SK-N-MC (cell line): ENCODE measurements at regions not wholly inside any gene's neighbourhood (a gene's known extent, or its start where the extent isn't known, plus 50 kb on each side); places are given as distances from the start of the nearest gene placed in this dataset.
"Not testable (repeated sequence)": the region's sequence is repeated elsewhere in the genome, so short reads cannot be mapped to it uniquely, and the experiment has no call there.

Source experiments
- EZH2 ChIP-seq: fragments of 200-600 bp; sonication (generic); IDR thresholded peaks from one replicate; pipeline ENCODE4 v1.6.1; 2017; ENCODE audit warnings: antibody characterized with exemption
- POLR2AphosphoS5 ChIP-seq: IDR thresholded peaks from 2 replicates; pipeline ENCODE4 v1.6.1; 2012; ENCODE audit warnings: mild to moderate bottlenecking, low read depth, low read length, borderline replicate concordance

- TF ChIP-seq POLR2AphosphoS5, EZH2: not testable (repeated sequence)
Measured at GRCh38 chr16:70062947-70063346, 51.2 kb upstream of the PDPR start.
